Fibroblast of villous mesenchyme (primary cell): ENCODE measurements at regions not wholly inside any gene's neighbourhood (a gene's known extent, or its start where the extent isn't known, plus 50 kb on each side); places are given as distances from the start of the nearest gene placed in this dataset.
A peak's percentile ranks its signal among the peaks of the same experiment; 100 is the strongest.

Experiments
- DNase-seq: peaks from one replicate; pipeline ENCODE4 v3.0.0-alpha.2; 2010; ENCODE audit warnings: low read depth
- H3K4me3 ChIP-seq: 2 replicates; pipeline ENCODE4 v1.5.1; 2011; ENCODE audit warnings: low read depth, mild to moderate bottlenecking, low read length
- TF ChIP-seq, protein P1 (sequence below): IDR thresholded peaks from 2 replicates; pipeline ENCODE4 v1.5.1; 2012; ENCODE audit warnings: low read depth, mild to moderate bottlenecking, low read length; ENCODE audit not compliant: insufficient read depth

- TF ChIP-seq, protein P1, sequence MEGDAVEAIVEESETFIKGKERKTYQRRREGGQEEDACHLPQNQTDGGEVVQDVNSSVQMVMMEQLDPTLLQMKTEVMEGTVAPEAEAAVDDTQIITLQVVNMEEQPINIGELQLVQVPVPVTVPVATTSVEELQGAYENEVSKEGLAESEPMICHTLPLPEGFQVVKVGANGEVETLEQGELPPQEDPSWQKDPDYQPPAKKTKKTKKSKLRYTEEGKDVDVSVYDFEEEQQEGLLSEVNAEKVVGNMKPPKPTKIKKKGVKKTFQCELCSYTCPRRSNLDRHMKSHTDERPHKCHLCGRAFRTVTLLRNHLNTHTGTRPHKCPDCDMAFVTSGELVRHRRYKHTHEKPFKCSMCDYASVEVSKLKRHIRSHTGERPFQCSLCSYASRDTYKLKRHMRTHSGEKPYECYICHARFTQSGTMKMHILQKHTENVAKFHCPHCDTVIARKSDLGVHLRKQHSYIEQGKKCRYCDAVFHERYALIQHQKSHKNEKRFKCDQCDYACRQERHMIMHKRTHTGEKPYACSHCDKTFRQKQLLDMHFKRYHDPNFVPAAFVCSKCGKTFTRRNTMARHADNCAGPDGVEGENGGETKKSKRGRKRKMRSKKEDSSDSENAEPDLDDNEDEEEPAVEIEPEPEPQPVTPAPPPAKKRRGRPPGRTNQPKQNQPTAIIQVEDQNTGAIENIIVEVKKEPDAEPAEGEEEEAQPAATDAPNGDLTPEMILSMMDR = no peak
- H3K4me3 ChIP-seq = no peak overlapping the region
- DNase-seq = no peak
Observed at GRCh38 chr5:90174236-90174635, 235.3 kb downstream of the CETN3 start.

DNA sequence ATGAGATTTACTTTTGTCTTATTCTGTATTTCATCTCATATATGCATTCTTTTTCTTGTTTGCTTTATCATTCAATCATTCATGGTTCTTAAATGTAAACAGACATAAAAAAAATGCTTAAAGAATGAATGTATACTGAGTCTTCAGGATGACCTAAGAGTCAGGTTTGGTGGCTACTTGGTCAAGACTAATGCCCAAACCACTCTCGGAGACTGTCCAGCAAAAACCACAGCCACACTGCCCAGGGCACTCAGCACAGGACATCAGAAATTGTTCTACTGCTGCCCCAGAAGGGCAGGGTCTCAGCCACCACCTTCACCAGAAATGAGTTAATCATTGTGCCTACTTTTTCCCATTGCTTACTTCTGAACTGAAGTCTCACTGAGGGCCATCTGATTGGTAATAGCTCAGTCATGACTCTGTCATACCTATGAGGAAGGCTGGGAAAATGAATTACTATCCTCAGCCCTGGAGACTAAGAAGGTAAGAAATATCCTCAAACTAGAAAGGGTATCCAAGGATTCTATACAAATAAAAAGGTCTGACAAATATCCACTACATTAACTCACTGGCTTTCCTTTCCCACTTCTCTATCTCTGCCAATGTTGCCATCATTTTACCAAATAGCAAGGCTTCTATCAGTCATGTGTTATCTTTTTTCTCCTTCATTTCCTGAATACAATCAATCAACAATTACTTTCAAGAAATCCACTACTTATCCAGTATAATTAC, 236.1 kb downstream of the CETN3 start:
- TF ChIP-seq, protein P1 = no peak

GRCh38 chr5:90171466-90171865, 238.1 kb downstream of the CETN3 start:
- H3K4me3 ChIP-seq = no peak overlapping the region
- TF ChIP-seq, protein P1 = no peak
- DNase-seq = no peak

More for the DNA sequence above, 236.1 kb downstream of the CETN3 start:
- no peak overlapping the region for H3K4me3 ChIP-seq
- no peak for DNase-seq

GRCh38 chr5:90170261-90170660, 239.3 kb downstream of the CETN3 start:
- TF ChIP-seq, protein P1 = no peak
- DNase-seq = peak; percentile 11
- H3K4me3 ChIP-seq = no peak overlapping the region

DNA sequence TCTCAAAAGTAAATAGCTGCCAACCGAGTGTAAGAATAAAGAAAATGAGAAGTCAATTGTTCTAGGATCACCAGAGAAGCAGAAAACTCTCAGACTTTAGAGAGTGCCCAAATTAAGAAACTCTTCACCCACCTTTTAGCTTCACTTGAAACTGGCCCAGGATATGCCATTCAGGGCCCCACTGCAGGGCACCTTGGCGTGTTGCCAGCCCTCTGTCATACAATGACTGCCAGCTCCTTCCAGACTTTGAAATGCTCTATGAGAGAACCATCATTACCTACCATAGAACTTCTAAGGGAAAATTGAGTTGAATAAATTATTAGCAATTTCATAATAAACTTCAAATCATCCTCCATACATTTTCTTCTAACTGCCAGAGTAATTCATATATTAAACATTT, 240.5 kb downstream of the CETN3 start:
- H3K4me3 ChIP-seq = no peak overlapping the region
- DNase-seq = no peak
- TF ChIP-seq, protein P1 = no peak

- TF ChIP-seq, protein P1 = no peak
- no peak for DNase-seq
- no peak overlapping the region for H3K4me3 ChIP-seq
Observed at GRCh38 chr5:90168399-90168798, 241.2 kb downstream of the CETN3 start.

DNA sequence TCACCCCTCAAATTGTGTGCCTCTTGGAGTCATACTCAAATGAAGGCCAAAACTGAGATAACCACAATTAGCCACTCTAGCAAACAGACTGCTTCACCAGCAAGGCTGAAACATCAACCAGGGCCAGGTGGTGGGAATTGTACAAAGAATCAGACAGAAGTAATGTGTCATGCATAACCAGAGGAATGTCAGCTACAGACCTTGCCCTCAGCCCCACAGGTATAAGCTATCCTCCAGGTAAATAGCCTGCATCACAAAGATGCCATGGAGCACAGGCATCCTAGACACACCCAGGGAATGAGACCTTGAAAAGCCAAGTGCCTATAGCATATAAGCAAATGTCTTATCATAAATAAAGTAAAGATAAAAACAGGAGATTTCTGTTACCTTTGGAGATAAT, 242.7 kb downstream of the CETN3 start:
- DNase-seq = no peak
- TF ChIP-seq, protein P1 = no peak

More for the DNA sequence above, 242.7 kb downstream of the CETN3 start:
- no peak overlapping the region for H3K4me3 ChIP-seq
